HEK293 (cell line): ENCODE measurements at regions not wholly inside any gene's neighbourhood (a gene's known extent, or its start where the extent isn't known, plus 50 kb on each side); places are given as distances from the start of the nearest gene placed in this dataset.

ENCODE experiments used
- CTCF ChIA-PET: fragments of 350-600 bp; formaldehyde crosslinking; extraction: SDS; loops from one replicate; lab custom pipeline; 2021; ENCODE audit warnings: antibody characterized with exemption; lab: Yijun Ruan, JAX
- POLR2A ChIA-PET: fragments of 300-600 bp; formaldehyde crosslinking; extraction: SDS; loops from one replicate; lab custom pipeline; 2020; ENCODE audit warnings: antibody characterized with exemption, inconsistent platforms; lab: Yijun Ruan, JAX
- H3K27ac ChIP-seq: fragments of 200-500 bp; sonication (Bioruptor generic); 2 replicates; pipeline ENCODE4 v1.5.1; 2014; ENCODE audit warnings: low read depth, low read length, control low read depth, inconsistent platforms; ENCODE audit errors: extremely low read depth
- H3K36me3 ChIP-seq, 2 experiments: fragments of 200-500 bp in 1 of 2; sonication (Bioruptor generic) in 1 of 2; 1 replicate in 1 of 2; 2 replicates in 1 of 2; pipeline ENCODE4 v1.5.1; 2014 to 2017; ENCODE audit warnings: inconsistent platforms in 2 of 2, low read length in 2 of 2; ENCODE audit not compliant: control insufficient read depth in 2 of 2, insufficient read depth in 1 of 2
- H3K4me1 ChIP-seq: fragments of 200-500 bp; sonication (Bioruptor generic); 2 replicates; pipeline ENCODE4 v1.5.1; 2014; ENCODE audit warnings: mild to moderate bottlenecking, low read length, inconsistent platforms; ENCODE audit not compliant: control insufficient read depth, insufficient read depth
- H3K4me3 ChIP-seq: 2 replicates; pipeline ENCODE4 v1.5.1; 2011; ENCODE audit warnings: low read depth, mild to moderate bottlenecking, control low read depth, low read length, moderate library complexity
- H3K9me3 ChIP-seq: fragments of 200-500 bp; sonication (Bioruptor generic); 2 replicates; pipeline ENCODE4 v1.5.1; 2014; ENCODE audit warnings: low read depth, low read length, inconsistent platforms; ENCODE audit not compliant: control insufficient read depth, insufficient read depth
- GLI2 ChIP-seq: fragments of 450-650 bp; formaldehyde crosslinking; IDR thresholded peaks from 2 replicates; pipeline ENCODE4; 2017; ENCODE audit warnings: missing biosample characterization, missing genetic modification characterization, low read depth, borderline replicate concordance
- GLIS1 ChIP-seq: fragments of 450-650 bp; formaldehyde crosslinking; IDR thresholded peaks from 2 replicates; pipeline ENCODE4 v1.5.1; 2016; ENCODE audit warnings: missing biosample characterization, missing genetic modification characterization
- GLIS2 ChIP-seq: fragments of 450-650 bp; formaldehyde crosslinking; IDR thresholded peaks from 2 replicates; pipeline ENCODE4 v1.5.1; 2016; ENCODE audit warnings: missing biosample characterization, missing genetic modification characterization
- IKZF3 ChIP-seq: fragments of 450-650 bp; IDR thresholded peaks from 2 replicates; pipeline ENCODE4 v1.5.0; 2018; ENCODE audit warnings: missing biosample characterization, mild to moderate bottlenecking, missing genetic modification characterization, moderate library complexity
- SETDB1 ChIP-seq: IDR thresholded peaks from one replicate; pipeline ENCODE4 v1.6.1; 2017; ENCODE audit warnings: mild to moderate bottlenecking, low read length, moderate library complexity, mixed read lengths; ENCODE audit not compliant: insufficient read length
- ZBTB11 ChIP-seq: fragments of 450-650 bp; formaldehyde crosslinking; conservative IDR thresholded peaks from 2 replicates; pipeline ENCODE4 v1.5.1; 2016; ENCODE audit warnings: low read depth, missing biosample characterization, missing genetic modification characterization
- ZEB2 ChIP-seq: fragments of 450-650 bp; formaldehyde crosslinking; IDR thresholded peaks from 2 replicates; pipeline ENCODE4 v1.5.1; 2016; ENCODE audit warnings: missing biosample characterization, missing genetic modification characterization
- ZFP69B ChIP-seq: fragments of 450-650 bp; formaldehyde crosslinking; IDR thresholded peaks from 2 replicates; pipeline ENCODE4 v1.5.1; 2016; ENCODE audit warnings: missing biosample characterization, missing genetic modification characterization
- ZNF16 ChIP-seq: fragments of 450-650 bp; formaldehyde crosslinking; IDR thresholded peaks from 2 replicates; pipeline ENCODE4 v1.5.1; 2016; ENCODE audit warnings: low read depth, missing biosample characterization, missing genetic modification characterization
- ZNF169 ChIP-seq: fragments of 450-650 bp; formaldehyde crosslinking; IDR thresholded peaks from 2 replicates; pipeline ENCODE4 v1.5.1; 2016; ENCODE audit warnings: missing biosample characterization, missing genetic modification characterization
- ZNF174 ChIP-seq: fragments of 450-650 bp; formaldehyde crosslinking; IDR thresholded peaks from 2 replicates; pipeline ENCODE4 v1.5.0; 2017; ENCODE audit warnings: missing biosample characterization, mild to moderate bottlenecking, missing genetic modification characterization
- ZNF19 ChIP-seq: fragments of 450-650 bp; formaldehyde crosslinking; IDR thresholded peaks from 2 replicates; pipeline ENCODE4; 2016; ENCODE audit warnings: missing biosample characterization, missing genetic modification characterization, low read depth
- ZNF404 ChIP-seq: fragments of 450-650 bp; formaldehyde crosslinking; IDR thresholded peaks from 2 replicates; pipeline ENCODE4 v1.5.1; 2017; ENCODE audit warnings: missing biosample characterization, missing genetic modification characterization
- ZNF416 ChIP-seq: fragments of 450-650 bp; formaldehyde crosslinking; IDR thresholded peaks from 2 replicates; pipeline ENCODE4 v1.5.1; 2016; ENCODE audit warnings: missing biosample characterization, missing genetic modification characterization
- ZNF521 ChIP-seq: fragments of 450-650 bp; formaldehyde crosslinking; IDR thresholded peaks from 2 replicates; pipeline ENCODE4 v1.5.1; 2017; ENCODE audit warnings: missing biosample characterization, mild to moderate bottlenecking, missing genetic modification characterization
- ZNF549 ChIP-seq: fragments of 450-650 bp; IDR thresholded peaks from 2 replicates; pipeline ENCODE4 v1.5.1; 2018; ENCODE audit warnings: missing biosample characterization, missing genetic modification characterization, mild to moderate bottlenecking, inconsistent platforms, moderate library complexity
- ZNF585B ChIP-seq: fragments of 450-650 bp; formaldehyde crosslinking; IDR thresholded peaks from 2 replicates; pipeline ENCODE4 v1.5.1; 2016; ENCODE audit warnings: missing biosample characterization, missing genetic modification characterization
- ZNF621 ChIP-seq: fragments of 450-650 bp; formaldehyde crosslinking; IDR thresholded peaks from 2 replicates; pipeline ENCODE4 v1.5.1; 2017; ENCODE audit warnings: missing biosample characterization, missing genetic modification characterization
- ZNF747 ChIP-seq: fragments of 450-650 bp; formaldehyde crosslinking; IDR thresholded peaks from 2 replicates; pipeline ENCODE4 v1.5.1; 2016; ENCODE audit warnings: missing biosample characterization, missing genetic modification characterization
- ZNF768 ChIP-seq: fragments of 450-650 bp; formaldehyde crosslinking; IDR thresholded peaks from 2 replicates; pipeline ENCODE4 v1.5.1; 2018; ENCODE audit warnings: missing biosample characterization, mild to moderate bottlenecking, missing genetic modification characterization
- ZNF791 ChIP-seq: fragments of 450-650 bp; formaldehyde crosslinking; IDR thresholded peaks from 2 replicates; pipeline ENCODE4 v1.5.1; 2016; ENCODE audit warnings: missing biosample characterization, missing genetic modification characterization
- ZSCAN23 ChIP-seq: fragments of 450-650 bp; formaldehyde crosslinking; IDR thresholded peaks from 2 replicates; pipeline ENCODE4 v1.5.1; 2016; ENCODE audit warnings: missing biosample characterization, missing genetic modification characterization
- ZXDB ChIP-seq: fragments of 450-650 bp; formaldehyde crosslinking; IDR thresholded peaks from 2 replicates; pipeline ENCODE4 v1.5.1; 2016; ENCODE audit warnings: missing biosample characterization, missing genetic modification characterization
- TF ChIP-seq, protein P1 (sequence below): fragments of 450-650 bp; formaldehyde crosslinking; IDR thresholded peaks from 2 replicates; pipeline ENCODE4 v1.5.1; 2016; ENCODE audit warnings: missing biosample characterization, missing genetic modification characterization, borderline replicate concordance

DNA sequence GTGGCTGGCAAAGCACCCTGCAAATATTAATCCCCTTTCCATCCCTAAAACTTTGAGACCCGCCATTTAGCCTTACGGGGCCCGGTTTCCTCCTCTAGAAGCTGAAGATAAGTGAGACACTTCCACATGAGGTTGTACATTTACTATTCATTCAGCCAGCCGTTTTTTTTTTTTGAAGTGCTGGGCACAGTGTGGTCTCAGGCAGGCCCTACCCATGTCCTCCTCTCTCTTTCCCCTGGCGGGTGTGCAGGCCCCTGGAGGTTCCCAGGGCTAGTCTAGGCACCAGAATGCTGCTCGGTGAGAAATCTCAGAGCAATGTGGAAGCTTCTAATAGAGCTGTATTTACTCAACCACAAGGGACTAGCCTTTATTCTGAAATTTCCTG, 107.4 kb upstream of the LARP1 start:
- Histone ChIP-seq H3K36me3 (no peaks in the 10 kb centered on the region), H3K4me1 (no peaks in the 10 kb centered on the region), H3K27ac (no peak overlapping the region), H3K4me3 (no peak overlapping the region), H3K9me3 (no peaks in the 10 kb centered on the region)
- ChIA-PET CTCF (interaction anchor here (0.7 to 0.9 kb wide), 2 partner anchors 306 to 518 kb away, joined by 3 to 4 read pairs; no protein-coding TSS in a partner anchor), POLR2A (no interaction called here)
- TF ChIP-seq ZSCAN23 (no peak), GLI2 (tag by site-specific recombination) (no peak), GLIS1 (tag by site-specific recombination) (no peak), ZNF768 (tag by site-specific recombination) (no peak), ZFP69B (tag by site-specific recombination) (no peak), ZNF585B (no peak), ZBTB11 (tag by site-specific recombination) (no peak), GLIS2 (no peak), ZNF791 (no peak), ZNF549 (tag by site-specific recombination) (no peak)
- TF ChIP-seq, protein P1, sequence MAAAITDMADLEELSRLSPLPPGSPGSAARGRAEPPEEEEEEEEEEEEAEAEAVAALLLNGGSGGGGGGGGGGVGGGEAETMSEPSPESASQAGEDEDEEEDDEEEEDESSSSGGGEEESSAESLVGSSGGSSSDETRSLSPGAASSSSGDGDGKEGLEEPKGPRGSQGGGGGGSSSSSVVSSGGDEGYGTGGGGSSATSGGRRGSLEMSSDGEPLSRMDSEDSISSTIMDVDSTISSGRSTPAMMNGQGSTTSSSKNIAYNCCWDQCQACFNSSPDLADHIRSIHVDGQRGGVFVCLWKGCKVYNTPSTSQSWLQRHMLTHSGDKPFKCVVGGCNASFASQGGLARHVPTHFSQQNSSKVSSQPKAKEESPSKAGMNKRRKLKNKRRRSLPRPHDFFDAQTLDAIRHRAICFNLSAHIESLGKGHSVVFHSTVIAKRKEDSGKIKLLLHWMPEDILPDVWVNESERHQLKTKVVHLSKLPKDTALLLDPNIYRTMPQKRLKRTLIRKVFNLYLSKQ (tag by site-specific recombination), result no peak

DNA sequence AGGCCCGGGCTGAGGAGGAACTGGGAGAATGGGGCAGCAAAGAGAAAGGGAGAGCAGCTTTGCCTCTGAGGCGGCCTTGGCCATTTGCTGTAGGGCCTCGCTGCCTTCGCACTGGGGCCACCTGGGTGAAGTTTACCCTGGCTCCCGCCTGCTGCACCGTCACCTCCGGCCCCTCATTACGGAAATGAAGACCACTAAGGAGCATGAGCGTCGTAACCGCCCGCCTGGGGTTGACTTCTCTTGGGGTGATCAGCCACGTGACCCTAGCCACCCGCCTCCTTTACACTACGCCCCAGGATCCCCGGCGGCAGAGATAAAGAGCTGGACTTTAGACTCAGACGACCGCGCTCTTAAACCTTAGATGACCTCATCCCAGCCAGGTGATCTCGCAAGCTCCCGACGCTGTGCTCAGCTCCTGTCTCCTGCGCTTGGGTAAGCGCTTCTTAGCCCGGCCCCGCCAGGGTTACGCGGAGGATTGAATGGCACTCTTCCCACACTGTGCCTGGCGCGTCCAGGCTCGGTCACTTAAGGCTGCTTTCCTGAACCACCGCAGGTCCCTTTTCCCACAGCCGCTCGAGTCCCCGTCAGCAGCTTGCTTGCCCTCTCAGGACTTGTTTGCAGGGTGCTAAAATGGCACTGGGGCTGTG, 107.9 kb upstream of the LARP1 start:
- POLR2A ChIA-PET, result no interaction called here
- Histone ChIP-seq H3K4me3 (no peak overlapping the region), H3K36me3 (no peaks in the 10 kb centered on the region), H3K4me1 (no peaks in the 10 kb centered on the region; the same call in 1 of the 2 replicates), H3K9me3 (no peaks in the 10 kb centered on the region), H3K27ac (no peak overlapping the region)
- CTCF ChIA-PET, result interaction anchor here (0.6 to 0.9 kb wide), 5 partner anchors 10 to 517 kb away, joined by 3 to 4 read pairs (median 3); no protein-coding TSS in a partner anchor
- no peak for TF ChIP-seq SETDB1
- no peak for TF ChIP-seq ZNF16
- TF ChIP-seq ZNF521 (tag by site-specific recombination), result no peak
- no peak for TF ChIP-seq ZNF19 (tag by site-specific recombination)
- TF ChIP-seq ZNF416 (tag by site-specific recombination), result no peak
- no peak for TF ChIP-seq ZNF404
- no peak for TF ChIP-seq ZXDB (tag by site-specific recombination)
- TF ChIP-seq ZNF169, result no peak
- TF ChIP-seq ZEB2 (tag by site-specific recombination), result no peak
- no peak for TF ChIP-seq ZNF174 (tag by site-specific recombination)
- TF ChIP-seq ZNF747 (tag by site-specific recombination), result no peak
- TF ChIP-seq GLIS2, result no peak
- no peak for TF ChIP-seq ZNF621 (tag by site-specific recombination)
- no peak for TF ChIP-seq IKZF3 (tag by site-specific recombination)
- TF ChIP-seq, all 188 proteins: peak for 0
